Fibroblast of skin of left biceps (primary cell): ENCODE measurements at regions not wholly inside any gene's neighbourhood (a gene's known extent, or its start where the extent isn't known, plus 50 kb on each side); places are given as distances from the start of the nearest gene placed in this dataset.

Experiments used
- DNase-seq, 2 experiments: peaks; one replicate each; pipeline ENCODE4 v3.0.0-alpha.2; 2013; ENCODE audit warnings: low read depth in 2 of 2

GRCh38 chr16:73228649-73229048 lies 180.7 kb upstream of the ZFHX3 start:
- peak in 1 of 2 experiments; percentile 40 for DNase-seq

- no peak for DNase-seq
Observed at GRCh38 chr16:73226675-73227074, 178.7 kb upstream of the ZFHX3 start.

- no peak for DNase-seq
Observed at GRCh38 chr16:73225983-73226382, 178.1 kb upstream of the ZFHX3 start.

GRCh38 chr16:73220836-73221235 lies 172.9 kb upstream of the ZFHX3 start:
- no peak for DNase-seq

GRCh38 chr16:73219176-73219575 lies 171.2 kb upstream of the ZFHX3 start:
- DNase-seq: no peak

GRCh38 chr16:73217654-73218053 lies 169.7 kb upstream of the ZFHX3 start:
- no peak for DNase-seq

- DNase-seq: no peak
Observed at GRCh38 chr16:73216932-73217331, 169.0 kb upstream of the ZFHX3 start.

GRCh38 chr16:73215678-73216377 lies 167.9 kb upstream of the ZFHX3 start:
- DNase-seq: no peak

GRCh38 chr16:73214825-73215677 lies 167.1 kb upstream of the ZFHX3 start:
- DNase-seq: peak; percentile 99 to 100

- DNase-seq: peak; percentile 55 to 71
Observed at GRCh38 chr16:73213732-73214455, 166.0 kb upstream of the ZFHX3 start.

GRCh38 chr16:73212431-73212830 lies 164.5 kb upstream of the ZFHX3 start:
- no peak for DNase-seq

- DNase-seq: no peak
Observed at GRCh38 chr16:73210686-73211085, 162.8 kb upstream of the ZFHX3 start.

GRCh38 chr16:73210084-73210483 lies 162.2 kb upstream of the ZFHX3 start:
- DNase-seq: no peak

- DNase-seq: no peak
Observed at GRCh38 chr16:73209190-73209589, 161.3 kb upstream of the ZFHX3 start.

- DNase-seq: no peak
Observed at GRCh38 chr16:73206151-73206707, 158.3 kb upstream of the ZFHX3 start.

GRCh38 chr16:73205153-73205886 lies 157.4 kb upstream of the ZFHX3 start:
- DNase-seq: no peak

GRCh38 chr16:73204359-73205152 lies 156.6 kb upstream of the ZFHX3 start:
- no peak for DNase-seq

GRCh38 chr16:73202161-73202729 lies 154.3 kb upstream of the ZFHX3 start:
- peak; percentile 99 for DNase-seq

GRCh38 chr16:73199214-73199613 lies 151.3 kb upstream of the ZFHX3 start:
- DNase-seq: no peak

GRCh38 chr16:73198481-73198880 lies 150.6 kb upstream of the ZFHX3 start:
- DNase-seq: no peak
